CD4-positive, alpha-beta T cell treated with Interleukin-6 at 100 ng/mL for 8 hours (primary cell): ENCODE measurements at regions not wholly inside any gene's neighbourhood (a gene's known extent, or its start where the extent isn't known, plus 50 kb on each side); places are given as distances from the start of the nearest gene placed in this dataset.

Experiments
- DNase-seq: peaks from one replicate; pipeline ENCODE4 v3.0.0-alpha.2; 2020; ENCODE audit warnings: mixed read lengths, low spot score

DNA sequence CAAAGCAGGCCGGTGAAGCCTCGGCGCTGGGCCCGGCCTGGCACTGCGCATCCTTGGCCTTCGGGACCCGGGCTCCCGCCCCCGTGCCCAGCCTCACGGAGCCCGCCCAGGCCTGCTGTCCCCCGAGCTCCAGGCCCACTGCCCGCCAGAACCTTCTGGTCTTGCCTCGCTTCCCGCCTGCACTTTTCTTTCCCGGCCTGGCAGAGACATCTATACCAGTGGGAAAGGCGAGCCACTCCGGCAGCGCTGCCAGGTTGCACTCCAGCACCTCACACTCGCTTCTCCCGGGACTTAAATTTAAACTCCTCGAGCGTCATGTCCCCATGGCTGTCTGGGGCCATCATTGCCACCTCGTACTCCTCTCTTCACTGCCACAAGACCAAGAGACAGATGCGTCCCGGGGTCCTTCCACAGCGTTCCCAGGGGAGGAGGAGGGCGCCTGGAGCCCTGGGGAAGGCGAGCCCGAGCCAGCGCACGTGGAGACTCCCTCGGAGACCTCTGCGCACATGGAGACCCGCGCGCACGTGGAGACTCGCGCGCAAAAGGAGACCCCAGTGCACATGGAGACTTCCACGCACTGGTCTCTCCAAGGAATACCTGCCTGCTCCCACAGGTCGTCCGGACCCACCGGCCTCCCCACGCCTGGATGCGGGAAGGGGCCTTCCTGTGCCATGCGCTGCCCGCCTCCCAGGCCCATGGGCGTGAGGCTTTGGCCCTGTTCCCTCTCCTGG, 253.1 kb upstream of the SALL3 start:
- no peak for DNase-seq

DNA sequence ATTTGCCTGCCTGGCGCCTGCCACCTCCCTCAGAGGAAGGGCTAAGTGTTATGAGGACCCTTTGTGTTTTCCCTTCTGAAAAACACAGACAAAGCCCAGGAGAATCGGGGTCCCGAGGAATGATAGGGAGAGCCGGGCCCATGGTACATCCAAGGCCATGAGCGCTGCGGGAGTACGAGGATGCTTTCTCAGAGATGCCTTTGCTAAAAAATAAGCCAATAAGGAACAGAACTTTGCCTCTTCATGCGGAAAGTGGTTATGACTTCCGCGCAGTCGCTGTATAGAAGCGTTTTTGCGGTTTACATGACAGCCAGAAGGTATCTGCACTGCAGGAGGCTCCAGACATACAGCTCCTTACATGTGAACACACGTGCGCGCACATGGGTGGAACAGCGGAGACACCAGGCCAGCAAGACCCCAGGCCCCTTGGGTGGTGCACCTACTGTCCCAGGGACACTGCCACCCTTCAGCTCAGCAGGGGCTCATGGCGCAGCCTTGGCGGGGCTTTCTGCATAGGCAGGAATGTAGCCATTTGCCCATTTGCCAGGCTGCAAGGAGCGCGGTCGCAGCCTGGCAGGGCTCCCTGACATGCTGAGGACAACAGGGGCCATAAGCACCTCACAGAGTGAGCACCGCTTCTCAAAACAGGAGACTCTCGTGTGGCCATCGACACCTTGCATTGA, 252.4 kb upstream of the SALL3 start:
- DNase-seq: no peak

DNA sequence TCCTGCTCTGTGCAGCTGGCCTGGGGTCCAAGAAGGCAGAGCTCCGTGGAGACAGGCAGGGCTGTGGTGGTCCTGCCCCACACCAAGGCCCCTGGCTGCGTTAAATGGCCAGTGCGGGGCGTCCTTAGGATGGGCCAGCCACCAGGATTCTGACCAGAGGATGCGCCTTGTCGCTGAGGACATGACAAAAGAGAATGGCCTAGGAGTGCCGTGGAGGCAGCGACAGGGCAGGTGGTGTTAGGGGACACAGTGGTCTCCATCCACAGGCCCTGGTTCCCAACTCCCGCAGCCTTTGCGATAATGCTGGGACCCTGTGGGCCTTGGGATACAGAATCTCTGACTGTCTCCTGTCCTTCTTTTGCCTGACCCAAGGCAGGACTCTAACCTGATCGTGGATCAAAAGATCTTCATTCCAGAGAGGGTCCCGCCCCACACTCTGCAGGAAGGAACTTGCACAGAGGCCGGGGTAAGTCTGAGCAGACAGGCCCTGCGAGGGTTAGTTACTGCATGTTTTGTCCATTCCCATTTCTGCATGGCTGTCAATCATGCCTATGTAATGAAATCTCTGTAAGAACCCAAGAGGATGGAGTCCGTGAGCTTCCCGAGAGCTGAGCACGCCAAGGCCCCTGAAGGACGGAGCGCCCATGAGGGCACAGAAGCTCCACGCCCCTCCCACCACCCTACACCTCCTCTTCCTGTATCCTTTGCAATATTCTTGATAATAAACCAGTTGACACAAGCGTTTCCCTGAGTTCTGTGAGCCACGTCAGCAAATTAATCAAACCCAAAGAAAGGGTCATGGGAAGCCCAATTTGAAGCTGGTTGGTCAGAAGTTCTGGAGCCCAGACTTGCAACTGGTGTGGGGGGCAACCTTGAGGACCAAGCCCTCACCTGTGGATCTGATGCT, 251.5 kb upstream of the SALL3 start:
- no peak for DNase-seq

DNA sequence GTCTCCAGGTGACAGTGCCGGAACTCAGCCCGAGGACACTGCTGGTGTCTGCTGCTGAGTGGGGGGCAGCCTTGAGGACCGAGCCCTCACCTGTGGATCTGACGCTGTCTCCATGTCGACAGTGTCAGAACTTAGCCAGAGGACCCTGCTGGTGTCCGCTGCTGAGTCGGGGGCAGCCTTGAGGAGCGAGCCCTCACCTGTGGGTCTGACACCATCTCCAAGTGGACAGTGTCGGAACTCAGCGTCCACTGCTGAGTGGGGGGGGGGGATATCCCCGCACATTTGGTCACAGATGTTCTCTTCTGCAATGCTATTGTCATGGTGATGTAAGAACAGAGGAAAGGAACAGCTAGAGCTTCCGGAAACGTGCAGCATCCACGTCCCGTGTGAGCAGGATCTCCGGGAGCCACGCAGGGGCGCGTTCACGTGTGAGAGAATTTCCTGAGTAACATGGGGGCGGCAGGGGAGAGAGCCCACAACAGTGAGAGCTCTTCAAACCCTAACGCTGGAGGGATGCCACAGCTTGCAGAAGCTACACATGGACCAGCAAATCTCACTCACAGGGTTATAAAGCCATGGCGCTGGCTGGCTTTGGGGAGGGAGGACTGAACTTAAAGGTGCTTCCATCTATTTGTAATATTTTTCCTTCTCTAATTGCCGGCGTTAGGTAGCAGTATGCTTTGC, 250.7 kb upstream of the SALL3 start:
- no peak for DNase-seq

DNA sequence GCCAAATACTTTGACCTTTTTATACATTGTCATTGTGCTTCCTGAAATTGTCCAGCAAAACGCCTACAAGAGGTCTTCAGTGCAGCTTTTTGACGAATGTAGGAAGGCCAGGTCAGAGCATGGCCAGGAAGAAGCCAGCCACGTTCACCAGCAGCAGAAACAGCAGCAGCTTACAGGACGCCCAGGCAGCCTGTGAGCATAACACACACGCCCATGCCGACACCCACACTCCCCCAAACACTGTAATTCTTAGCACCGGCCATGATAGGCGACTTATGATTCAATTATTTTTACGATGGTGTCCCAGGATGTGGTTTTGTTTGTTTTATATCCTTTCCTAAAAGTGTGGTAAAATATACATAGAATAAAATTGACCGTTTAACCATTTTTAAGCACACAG, 249.1 kb upstream of the SALL3 start:
- no peak for DNase-seq

DNA sequence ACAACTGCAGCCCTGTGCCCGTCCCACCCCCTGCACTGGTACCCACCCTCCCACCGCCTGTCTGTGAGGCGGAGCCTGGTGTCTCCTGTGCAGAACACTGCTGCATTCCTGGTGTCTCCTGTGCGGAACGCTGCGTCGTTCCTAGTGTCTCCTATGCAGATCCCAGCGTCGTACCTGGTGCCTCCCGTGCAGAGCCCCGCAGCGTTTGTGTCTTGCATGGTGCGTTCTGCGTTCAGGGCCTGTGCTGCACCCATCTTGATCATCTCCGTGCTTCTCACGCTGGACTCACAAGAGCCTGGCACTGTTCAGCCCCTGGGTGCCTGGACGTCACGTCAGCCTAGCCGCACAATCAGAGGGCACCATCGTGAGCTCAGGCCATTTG, 248.6 kb upstream of the SALL3 start:
- no peak for DNase-seq

DNA sequence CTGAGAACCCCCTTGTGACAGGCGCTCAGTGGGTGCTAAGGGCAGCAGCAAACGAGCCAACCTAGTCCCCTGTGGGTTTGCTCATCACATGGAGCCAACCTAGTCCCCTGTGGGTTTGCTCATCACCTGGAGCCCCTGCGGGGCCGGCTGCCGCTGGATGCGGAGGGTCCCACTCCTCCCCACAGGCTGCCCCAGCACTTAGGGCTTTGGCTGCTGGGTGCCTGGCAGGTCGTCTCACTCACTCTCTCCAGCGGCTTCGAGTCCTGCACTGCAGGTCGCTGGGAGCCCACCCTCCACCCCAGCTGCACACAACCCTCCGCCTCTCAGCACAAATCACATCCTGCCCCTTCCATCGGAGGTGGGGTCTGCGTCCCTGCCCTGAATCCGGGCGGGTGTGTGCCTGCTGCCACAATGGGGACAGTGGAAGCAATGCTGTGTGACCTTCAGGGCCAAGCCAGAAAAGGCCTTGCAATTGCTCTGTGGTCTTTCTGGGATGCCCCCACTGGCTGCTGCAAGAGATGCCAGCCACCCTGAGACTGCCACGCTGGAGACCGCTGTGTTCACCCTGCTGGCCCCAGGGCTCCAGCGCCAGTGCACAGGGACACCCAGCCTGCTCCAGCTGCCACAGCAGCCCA, 248.1 kb upstream of the SALL3 start:
- DNase-seq: no peak

DNA sequence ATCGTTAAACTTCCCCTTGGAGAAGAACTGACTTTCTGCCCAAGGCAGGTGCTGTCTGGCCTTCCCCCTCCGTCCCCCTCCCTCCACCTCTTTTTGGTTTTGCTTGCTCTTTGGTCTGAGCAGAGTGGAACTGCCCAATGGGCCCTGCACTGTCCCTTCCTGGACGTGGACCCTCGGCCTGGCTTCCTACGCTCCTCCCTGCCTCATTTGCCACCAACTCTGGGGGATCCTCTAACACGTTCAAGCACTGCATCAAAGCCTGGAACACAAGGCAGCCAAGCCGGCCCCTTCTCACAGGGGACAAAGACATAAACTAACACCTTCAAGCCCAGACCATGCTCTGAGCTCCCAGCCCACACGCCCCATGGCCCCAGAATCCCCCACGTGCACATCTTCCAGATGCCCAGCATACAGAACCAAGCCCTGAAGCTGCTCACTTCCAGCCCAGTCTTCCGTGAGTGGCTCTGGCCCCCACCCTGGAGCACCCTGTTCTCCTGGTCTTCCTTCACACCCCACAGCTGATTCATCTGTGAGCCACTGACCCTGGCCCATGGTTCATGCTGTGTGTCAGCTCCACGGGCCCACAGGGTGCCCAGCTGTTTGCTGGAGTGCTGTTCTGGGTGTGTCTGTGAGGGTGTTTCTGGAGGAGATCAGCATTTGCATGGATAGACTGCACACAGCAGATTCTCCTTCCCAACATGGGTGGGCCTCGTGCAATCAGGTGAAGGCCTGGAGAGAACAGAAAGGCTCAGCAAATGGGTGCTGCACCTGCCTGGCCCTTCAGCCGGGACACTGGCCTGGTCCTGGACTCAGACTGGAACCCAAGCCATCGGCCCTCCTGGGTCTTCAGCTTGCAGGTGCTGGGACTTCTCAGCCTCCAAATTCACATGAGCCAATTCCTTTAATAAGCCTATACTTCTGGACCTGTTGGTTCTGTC, 247.1 kb upstream of the SALL3 start:
- DNase-seq: no peak

DNA sequence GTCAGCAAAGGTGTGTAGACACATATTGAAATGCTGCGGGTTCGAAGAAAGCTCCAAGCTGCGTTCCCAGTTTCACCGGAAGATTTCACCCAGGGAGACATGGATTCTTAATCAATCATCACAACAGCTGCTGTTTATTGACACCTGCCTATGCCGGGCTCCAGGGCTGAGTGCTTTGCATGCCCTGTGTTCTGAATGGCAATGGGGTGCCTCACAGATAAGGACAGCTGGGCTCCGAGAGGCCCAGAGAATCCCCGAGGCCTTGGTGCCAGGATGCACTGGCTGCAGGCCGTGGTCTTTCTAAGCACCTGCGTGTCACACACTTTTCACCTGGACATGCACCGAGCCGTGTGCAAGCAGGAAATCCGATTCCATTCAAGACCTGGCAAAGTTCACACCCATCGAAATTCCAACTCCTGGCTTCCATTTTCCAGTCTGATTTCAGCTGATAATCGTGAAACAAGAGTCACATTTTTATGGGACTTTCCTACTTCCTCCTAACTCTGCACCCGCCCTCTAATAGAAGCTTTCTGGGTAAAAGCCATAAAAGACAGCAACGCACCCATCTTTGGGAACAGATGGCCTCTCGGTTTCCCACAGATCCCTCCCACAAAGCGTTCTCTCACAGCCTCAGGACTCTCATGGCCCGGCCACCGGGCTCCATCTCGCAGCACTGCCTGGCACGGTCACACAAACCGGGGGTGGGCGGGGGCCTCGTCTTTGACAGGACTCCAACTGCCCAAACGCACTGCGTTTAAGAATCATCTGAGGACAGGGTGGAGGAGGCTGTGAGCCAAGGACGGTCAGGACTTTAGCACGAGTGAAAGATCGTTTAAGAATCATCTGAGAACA, 245.6 kb upstream of the SALL3 start:
- DNase-seq: no peak

DNA sequence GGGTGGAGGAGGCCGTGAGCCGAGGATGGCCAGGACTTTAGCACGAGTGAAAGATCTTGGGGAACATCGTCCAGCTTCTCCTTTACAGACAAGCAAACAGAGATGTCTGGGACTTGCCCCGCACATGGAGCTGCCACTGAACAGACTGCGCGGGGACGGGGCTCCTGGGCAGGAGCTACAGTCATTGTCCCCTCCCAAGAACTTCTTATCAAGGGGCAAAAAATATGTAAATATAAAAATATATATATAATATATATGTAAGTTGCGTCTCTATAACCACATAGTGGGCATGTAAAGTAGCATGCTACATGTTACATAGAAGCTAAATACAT, 245.0 kb upstream of the SALL3 start:
- DNase-seq: no peak

DNA sequence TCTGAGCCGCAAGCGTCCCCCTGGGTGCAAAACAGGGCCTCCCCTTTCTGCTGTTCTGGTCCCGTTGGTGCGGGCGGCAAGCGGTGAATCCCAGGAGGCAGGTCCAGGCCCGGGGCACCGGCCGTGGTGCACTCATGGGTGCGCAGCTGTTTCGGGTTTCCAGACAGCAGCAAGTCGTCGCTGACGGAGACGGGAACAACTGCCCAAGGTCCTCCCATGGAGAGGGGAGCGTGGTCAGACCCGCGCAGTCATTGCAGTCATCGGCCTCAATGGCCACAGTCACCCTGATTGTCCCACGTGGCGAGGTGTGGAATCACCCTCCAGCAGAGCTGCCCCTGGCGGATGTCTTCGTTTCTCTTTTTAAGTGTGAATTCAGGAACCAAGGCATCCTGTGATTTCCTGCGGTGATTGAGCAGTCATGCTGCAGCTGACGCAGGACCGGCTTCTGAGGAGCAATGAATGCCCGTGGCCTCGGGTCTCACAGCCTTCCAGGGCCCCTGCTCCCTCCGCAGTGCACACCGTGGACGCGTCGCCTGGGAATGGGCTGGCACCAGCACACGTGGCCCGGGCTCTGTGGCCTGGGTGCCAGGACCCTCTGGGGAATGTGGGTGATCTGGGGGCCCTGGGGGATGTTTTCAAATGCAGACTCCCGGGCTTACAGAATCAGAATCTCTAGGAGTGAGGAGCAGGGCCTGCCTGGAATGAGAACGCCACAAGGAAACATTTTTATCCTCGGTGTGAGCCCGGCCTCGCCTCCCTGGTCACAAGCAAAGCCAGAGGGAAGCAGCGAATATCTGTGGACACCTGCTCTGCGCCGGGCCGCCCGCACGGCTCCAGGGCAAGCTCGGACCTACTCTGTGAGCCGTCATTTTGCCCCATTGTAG, 244.2 kb upstream of the SALL3 start:
- DNase-seq: no peak

DNA sequence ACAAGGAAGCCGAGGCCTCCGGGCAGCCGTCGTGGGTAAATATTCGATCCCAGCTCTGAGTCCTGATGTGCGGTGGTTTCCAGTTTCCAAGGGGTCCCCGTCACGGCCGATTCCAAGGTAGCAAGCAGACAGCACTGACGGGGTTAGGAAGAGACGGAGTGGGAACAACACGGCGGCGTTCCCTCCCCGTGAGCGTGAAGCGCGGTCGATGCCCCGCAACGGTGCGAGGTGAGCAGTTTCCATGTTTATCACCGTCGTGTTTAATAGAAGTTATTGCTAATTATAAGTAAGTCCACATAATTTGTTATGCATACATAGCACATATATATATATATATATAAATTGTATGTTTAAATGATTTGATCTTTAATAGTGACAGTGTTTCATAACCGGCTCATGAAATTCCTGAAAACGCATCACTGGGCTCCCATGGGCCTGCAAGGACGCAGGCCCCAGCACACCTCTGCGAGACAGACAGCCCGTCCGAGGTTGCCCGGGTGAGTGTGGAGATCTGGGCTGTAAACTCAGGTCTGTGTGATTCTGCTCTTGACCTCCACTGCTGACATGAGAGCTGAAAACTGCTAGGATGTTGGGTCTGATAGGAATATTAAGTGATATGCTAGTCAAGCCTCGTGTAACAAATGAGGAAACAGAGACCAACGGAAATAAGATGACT, 243.5 kb upstream of the SALL3 start:
- DNase-seq: no peak

DNA sequence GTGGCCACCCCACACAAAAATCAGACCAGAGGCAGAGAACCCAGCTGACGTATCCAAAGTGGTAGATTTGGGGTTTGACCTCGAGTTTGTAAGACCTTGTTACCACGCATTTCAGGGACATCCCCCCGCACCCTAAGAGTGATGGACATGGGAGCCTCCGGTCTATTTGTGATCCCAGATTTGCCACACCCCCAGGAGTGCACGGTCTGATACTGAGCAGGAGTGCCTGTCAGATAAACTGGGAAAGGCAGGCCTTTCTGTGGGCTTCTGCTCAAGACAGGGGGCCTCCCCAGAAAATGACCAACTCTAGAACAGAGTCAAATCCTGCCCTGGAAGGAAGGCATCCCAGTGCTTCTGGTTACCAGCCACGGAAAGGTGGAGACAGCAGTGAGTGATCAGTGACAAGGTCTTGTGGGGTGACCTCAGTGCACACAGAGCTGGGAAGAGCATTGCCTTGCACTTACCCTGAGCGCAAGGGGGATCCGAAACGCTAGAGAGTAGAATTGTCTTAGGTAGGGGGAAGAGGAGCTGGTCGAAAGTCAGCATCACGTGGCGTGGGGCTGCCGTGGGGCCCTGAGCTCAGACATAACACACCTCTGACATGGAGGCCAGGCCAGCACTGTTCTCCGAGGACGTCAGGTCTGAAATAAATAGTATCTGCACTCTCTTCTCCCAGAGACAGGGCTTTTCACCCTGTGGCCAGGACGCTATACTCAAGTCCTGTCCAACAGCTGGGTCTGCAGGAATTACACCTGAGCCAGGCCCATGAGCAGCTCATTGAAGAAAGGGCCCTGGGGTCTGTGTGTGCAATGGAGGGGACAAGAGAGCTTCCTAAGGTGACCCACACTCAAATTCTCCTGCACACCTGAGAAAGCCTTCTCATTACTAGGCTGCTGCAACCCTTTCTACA, 242.4 kb upstream of the SALL3 start:
- DNase-seq: no peak

DNA sequence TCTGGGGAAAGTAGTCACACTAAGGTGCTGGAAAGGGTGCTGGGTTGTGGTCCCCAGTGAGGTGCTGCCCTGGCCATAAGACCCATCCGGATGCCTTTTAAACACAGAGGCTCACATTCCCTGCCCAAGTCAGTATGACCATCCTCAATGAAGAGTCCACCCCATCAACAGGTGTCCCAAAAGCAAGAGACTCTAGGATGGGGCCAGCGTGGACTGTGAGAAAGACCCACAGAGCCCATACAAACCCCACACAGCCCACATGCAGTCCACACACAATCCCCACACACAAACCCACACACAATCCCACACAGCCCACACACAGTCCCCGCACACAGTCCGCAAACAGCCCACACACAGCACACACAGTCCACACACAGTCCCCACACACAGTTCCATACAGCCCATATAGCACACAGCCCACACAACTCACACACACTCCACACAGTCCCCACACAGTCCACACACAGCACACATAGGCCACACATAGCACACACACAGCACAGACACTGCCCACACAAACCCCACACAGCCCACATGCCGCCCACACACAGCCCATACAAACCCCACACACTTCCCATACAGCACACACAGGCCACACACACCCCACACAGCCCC, 241.4 kb upstream of the SALL3 start:
- DNase-seq: no peak

DNA sequence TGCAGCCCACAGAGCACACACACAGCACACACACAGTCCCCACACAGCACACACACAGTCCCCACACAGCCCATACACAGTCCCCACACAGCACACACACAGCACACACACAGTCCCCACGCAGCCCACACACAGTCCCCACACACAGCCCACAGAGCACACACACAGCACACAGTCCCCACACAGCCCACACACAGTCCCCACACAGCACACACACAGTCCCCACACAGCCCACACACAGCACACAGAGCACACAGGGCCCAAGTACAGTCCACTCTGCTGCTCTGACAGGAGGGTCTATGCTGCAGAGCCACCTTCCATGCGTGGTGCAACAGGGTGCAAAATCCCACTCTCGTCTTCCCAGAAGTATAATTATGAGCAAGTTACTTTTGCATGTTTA, 240.5 kb upstream of the SALL3 start:
- no peak for DNase-seq

DNA sequence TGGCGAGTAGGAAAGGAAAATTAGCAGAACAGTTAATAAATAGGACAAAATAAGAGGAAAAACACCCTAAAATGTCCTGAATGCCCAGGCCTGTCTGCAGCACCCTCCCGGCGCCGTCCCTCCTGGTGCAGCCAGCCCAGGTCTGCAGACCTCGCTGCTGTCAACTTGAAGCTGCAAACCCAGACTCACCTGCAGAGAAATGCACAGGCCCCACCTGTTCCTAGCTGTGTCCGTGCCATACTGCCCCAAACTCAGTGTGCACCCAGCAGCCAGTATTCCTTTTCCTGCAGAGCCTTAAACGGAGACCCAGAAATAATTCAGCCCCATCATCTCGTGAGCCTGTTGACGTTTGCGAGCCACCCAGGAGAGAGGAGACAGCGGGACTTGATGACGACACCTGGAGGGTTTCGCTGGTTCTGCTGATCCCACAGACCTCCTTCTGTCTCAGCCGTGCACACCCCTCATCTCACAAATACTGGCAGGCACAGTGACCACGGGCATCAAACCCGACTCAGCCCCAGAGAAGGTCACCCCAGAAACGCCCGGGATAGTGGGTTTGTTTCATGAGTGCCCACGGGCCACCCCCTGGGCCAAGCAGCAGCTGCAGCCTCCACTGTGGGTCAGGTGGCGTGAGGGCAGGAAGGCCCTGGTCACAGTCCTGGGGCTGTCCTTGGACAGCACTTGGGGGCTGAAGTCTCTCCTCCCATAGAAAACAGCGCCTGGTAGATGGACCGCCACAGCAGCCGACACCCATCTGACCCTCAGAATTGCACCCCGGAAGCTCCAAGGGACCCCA, 239.5 kb upstream of the SALL3 start:
- DNase-seq: no peak
